Right lung (tissue), 2 donors: ENCODE measurements at regions not wholly inside any gene's neighbourhood (a gene's known extent, or its start where the extent isn't known, plus 50 kb on each side); places are given as distances from the start of the nearest gene placed in this dataset.
"Not testable (repeated sequence)": the region's sequence is repeated elsewhere in the genome, so short reads cannot be mapped to it uniquely, and the experiment has no call there.

Source experiments
- DNase-seq, 2 donors: peaks; one replicate each; pipeline ENCODE4 v3.0.0-alpha.2; 2013

DNA sequence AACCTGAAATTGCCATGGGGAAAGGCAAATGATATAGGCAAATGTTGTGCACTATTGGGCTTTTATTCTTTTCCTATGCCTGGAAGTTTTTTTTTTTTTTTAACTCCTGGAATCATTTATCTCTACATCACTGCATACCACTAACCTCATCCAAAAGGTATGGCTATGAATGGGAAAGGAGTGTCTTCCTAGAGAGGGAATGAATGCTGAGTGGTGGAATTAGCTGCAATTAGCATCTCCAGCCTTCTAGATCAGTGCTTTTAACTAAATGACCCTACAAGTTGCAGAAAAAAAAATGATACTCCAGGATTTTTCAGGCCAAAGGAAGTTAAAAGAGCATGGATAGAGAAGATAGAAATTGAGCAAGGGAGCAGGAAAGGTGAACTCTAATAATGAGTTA lies 429.8 kb upstream of the PDZRN3 start:
- no peak for DNase-seq

DNA sequence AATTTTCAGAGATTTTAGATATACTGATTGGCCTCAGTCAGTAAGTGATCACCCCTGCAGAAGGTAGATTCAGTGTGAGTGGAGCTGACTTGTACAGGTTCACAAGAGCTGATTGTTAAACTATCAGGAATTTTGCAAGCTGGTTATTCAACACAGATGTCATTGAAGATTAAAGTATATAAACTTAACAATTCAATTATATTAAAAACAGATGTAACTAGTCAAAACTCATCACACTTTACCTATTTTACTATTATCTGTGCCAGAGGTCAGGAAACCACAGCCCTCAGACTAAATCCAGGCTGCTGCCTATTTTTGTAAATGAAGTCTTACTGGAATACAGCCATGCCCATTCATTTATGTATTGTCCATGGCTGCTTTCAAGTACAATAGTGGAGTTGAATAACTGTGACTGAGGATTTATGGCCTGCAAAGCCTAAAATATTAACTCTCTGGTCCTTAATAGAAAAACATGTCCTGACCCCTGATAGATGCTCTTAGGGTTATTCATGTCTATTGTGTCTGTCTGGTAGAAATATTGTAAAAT lies 429.3 kb upstream of the PDZRN3 start:
- no peak for DNase-seq

DNA sequence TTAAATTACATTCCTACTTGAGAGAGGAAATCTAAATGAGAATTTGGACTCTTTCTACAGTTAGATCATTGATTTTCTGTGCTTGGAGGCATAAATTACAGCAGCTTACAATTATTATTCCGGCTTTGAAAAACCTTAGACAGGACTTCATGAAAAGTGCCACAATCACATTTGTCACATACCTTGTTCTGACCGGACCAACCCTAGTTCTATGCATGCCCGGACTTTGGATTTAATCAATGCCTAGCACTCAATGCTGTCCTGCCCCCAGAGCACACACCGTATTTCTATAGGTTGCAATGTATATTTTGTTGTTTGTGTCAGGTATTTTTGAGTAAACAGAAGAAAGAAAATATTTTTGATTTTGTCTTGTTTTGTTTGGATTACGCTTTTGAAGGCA lies 424.7 kb upstream of the PDZRN3 start:
- DNase-seq = no peak

DNA sequence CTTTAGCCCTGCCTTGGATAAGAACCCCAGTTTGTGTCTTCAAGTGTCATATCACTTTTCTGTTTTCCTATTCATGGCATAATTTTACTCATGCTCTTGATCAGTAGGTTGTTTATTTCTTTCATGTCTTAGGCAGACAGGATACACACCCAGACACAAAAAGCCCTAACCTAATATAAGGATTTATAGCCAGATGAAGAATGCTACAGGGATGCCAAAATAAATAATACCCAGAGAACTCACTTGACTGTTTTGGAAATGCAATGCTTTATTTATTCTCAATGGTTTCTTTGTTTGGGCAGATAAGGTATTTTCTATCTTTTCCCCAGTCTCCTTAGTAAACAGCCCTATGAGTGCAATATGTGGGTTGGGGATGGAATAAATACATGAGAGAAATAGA lies 424.0 kb upstream of the PDZRN3 start:
- DNase-seq = no peak

DNA sequence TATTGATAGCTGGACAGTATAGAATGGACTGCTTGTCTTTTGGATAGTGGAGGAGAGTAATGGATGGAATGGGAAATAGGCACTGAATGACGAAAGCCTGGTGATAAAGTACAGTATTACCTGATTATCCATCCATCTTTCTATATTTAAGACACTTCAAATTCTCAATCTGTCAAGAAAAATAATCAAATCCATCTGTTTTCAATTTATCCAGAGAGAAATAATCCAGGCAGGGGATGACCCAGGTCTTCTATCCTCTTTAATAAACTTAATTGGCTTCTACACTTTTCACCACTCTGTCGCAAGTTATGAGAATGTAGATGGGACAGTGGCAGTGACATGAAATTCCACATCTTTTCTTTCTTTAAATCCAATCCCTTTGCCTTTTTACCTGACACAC lies 420.3 kb upstream of the PDZRN3 start:
- DNase-seq = no peak

DNA sequence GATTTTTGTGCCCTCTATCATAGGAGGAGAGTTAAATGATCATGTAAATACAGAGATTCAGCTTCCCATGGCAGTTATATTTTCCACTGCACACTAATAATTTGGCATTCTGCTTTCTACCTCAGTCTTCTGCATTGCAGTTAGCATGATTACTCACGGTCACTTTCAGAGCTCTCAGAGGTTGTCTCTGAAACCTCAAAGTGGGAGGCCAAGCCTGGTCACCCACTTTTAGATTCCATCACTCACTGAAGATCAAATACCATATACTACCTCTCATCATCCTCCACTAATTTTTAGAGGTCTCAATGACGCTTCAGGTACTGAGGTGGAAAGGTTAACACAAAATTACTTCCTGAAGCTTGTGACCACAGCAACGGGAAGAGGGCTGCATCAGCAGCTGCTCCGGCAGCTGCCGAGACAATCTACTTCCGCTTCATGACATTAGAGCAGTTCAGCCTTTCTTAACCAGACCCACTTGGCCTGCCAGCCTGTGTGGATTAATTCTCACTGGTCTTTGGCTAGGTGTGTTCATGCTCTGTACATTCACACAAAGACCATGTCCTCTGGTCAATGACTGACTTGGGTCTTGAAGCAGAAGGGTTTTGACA lies 416.4 kb upstream of the PDZRN3 start:
- no peak for DNase-seq

DNA sequence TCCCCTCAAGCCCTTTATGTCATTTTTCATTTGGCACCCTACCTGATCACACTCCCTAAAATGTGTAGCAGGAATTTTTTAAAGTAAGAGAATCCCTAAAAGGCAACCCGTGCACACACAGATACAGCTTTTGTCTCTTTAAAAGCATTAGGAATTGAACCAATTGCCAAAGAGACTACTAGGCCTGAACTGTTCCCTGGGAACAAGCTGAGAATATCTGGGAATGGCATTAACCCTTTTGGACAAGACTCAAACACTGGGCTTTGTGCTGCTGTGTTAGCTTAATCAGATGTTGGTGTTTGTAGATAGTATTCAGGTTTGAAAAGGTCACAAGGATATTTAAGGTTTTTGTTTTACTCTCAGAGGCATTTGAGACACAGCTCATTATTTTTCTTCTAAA lies 414.4 kb upstream of the PDZRN3 start:
- DNase-seq = no peak

DNA sequence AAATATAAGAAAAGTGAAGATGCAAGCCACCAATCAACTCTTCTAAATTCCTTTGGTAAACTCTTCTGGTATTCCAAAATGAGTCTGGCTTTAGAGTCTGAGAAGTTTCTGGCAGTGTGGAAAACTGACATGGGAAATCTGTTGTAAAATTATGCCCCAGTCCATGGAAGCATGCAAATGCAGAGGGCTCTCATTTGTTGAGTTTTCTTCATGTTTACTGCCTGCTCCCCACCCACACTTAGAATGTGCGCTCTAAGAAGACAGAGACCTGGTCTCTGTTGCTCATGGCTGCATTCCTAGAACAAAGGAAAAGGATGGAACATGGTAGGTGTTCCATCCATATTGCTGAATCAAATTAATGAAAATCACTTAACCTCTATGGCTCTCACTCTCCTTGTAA lies 411.8 kb upstream of the PDZRN3 start:
- DNase-seq = no peak

DNA sequence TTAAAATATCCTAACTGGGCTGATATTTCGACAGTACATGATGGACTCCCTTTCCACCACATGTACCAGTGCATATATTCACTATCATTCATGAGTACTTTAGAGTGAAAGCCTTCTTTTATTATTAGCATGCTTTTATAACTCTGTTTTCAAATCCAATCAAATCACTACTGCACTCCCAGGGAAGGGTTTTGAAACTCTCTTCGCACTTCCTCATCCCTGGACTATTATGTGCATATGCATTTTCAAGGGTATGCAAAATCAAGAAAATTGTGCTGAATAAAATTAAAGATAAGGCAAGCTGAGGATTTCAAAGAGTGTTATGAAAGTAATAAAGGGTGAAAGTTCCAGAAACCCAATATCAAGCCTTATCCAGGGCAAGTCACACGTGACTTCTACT lies 411.4 kb upstream of the PDZRN3 start:
- no peak for DNase-seq

DNA sequence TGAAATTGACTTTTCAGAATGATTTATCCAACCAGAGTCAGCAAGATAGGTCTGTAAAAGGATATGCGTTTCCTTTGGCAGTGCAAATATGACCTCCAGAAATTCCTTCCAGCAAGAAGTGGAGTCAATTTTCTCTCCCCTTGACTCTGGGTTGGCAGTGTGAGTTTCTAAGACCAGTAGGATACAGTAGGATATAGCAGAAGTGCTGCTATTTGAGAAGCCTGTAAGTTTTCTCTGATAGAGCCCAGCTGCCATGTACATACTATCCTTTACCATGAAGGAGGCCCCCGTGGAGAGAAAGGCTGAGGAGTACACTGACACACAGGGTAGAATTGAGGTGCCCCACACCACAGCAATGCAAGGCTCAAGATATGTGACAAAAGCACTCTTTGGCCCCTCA lies 409.1 kb upstream of the PDZRN3 start:
- DNase-seq = no peak

DNA sequence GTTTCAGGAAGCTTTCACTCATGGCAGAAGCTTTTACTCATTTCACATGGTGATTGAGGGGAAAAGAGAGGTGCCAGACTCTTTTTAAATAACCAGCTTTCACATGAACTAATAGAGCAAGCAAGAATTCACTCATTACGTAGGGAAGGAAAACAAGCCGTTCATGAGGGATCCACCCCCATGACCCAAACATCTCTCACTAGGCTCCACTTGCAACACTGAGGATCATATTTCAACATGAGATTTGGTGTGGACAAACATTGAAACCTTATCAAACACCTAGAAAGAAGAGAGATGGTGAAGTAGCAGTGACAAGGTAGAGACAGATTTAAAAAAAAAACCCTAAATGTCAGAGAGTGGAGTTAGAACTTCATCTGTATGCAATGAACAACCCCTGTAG lies 408.6 kb upstream of the PDZRN3 start:
- DNase-seq = no peak

DNA sequence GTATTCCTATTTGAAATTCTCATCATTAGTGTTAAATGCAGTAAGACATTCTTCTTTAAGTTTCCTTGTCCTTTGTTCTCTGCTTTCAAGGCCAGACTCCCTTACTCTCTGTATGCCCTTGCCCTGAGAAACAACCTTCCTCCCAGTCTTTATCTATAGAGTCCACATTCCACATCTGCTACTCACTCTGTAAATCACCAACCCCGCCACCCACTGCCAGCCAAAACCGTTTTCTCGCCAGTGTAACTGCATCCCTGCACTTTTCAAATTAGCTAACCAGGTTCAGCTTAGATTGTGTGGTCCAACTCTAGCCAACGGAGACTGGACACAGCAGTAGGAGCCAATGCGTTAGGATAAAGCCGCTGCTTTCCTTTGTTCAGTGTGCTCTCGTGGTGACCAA lies 402.4 kb upstream of the PDZRN3 start:
- no peak for DNase-seq

DNA sequence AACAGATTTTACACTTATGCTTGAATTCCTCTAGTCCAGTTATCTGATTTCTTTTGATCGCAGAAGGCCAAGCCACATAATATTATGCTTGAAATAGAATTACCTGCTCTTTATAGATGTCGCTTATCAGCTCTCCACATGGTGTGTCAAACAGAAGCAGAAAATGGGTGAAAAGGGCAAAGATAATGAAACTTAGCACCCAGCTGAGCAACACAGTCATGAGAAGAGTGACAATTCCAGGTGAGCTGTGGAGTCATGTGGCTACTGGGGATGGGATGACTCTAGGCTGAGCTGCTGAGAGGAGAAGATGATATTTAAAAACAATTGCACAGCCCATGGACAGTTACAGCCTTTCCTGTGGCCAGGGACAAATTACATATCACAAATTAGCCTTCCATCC lies 398.7 kb upstream of the PDZRN3 start:
- DNase-seq = no peak

DNA sequence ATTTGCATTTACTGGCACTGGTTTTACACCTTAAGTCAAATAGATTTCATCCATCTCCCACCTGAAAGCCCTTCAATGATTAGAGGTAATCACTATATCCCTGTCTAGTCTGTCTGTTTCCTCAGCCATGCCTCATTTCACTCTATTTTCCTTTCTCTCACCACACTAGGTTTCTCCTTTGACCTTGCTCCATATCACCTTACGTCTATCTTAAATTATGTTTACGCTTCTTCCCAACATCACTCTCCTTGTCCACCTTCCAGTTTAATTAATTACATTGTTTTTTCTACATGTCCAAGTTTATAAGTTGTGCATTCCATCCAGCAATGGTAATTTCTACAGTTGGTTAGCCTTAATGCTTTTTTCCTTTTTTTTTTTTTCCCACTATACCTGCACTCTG lies 396.7 kb upstream of the PDZRN3 start:
- no peak for DNase-seq

DNA sequence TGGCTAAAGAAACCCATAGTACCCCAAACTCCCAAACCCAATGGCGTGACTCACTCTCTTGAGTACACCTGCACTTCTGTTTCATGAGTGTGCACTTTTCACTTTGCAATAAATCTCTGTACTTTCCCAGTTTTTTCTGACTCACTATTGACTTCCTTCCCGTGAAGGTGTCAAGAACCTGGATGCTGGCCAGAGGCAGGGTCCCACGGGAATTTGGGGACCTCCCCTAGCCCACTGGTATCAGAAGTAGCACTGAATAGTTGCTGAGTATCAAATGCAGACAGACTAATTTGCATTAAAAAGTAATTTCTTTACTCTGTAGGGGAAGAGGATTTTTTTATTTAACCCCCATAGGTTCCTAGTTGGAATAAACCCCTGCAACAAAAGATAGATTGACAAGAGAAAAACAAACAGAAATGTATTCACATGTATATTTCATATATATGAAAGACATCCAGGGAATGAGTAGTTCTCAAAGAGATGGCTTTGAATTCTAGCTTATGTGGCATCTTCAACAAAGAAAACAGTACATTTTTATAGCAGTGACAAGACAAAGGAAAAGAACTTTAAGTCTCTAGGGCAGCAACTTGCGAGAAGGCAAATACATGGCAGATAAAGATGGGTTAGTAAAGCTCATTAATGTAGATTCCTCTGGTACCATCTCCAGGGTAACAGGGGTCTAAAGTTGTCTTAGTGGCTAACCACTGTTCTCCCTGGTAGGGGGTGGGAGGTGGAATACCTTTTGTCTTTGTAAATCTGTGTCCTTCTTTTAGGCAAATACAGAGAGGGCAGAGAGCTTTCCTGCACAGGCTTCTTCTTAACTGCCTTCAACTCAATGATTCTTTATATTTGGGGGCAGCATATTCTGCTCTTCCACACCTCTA lies 385.5 kb upstream of the PDZRN3 start:
- no peak for DNase-seq

DNA sequence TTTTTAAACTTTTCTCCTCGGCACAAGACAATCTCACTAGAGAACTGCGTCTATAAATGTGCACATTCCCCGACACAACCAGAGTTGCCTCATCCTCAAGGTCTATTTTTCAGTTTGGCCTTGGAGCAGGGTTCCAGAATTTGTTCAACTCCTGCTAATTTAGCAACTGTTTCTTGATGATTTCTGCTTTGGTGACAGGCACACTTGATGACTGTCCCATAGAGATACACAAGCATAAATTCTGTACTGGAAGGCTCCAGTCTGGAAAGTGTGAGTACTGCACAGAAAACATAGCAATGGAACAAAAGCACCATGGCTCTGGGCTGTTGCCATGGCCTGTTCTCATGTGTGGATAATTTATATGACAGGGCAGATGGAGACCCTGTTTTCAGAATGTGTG lies 379.6 kb upstream of the PDZRN3 start:
- no peak for DNase-seq

DNA sequence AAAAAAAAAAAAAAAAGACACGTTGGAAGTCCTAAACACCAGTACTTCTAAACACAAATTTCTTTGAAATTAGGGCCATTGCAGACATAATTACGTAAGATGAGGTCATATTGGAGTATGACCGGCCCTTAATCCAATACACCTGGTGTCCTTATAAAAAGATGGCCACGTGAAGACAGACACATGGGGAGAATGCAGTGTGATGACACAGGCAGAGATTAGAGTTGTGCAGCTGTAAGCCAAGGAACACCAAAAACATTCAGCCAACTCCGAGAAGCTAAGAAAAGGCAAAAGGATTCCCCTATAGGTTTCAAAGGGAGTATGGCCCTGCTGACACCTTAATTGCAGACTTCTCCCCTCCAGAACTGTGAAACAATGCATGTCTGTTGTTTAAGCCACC lies 379.0 kb upstream of the PDZRN3 start:
- no peak for DNase-seq

DNA sequence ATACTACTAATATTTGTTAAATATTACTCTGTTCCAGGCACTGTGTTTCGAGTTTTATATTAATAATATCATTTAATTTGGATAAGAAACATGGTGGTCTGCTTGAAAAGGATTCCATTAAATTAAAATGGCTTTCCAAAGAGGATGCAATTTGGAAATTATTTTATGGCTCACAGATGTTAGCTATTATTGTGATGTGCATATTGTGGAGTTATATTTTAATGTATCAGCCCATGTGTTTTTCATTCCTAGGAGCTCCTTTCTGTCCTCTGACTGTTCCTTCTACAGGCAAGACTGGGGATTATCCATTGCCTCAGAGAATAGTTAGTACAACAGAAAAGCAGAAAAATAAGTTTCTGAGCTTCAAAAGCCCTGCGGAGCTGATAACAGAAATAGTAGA lies 376.7 kb upstream of the PDZRN3 start:
- DNase-seq = no peak

DNA sequence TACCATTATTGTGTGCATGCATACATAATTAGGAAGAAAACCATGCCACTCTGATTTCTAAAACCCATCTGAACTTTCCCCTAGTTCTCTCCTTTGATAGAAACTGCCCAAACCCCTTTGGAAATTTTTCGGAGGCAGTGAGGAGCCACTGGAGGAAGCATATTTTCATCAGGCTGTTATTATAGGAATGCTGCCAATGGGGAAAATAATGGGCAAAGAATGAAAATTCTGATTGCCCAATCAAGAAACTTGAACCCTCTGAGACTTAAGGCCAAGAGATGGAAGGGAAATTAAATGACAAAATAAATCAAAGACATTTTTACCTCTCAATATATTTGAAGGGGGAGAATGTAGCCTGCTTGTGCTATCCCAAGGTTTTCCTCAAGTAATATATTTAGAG lies 376.0 kb upstream of the PDZRN3 start:
- DNase-seq = no peak

DNA sequence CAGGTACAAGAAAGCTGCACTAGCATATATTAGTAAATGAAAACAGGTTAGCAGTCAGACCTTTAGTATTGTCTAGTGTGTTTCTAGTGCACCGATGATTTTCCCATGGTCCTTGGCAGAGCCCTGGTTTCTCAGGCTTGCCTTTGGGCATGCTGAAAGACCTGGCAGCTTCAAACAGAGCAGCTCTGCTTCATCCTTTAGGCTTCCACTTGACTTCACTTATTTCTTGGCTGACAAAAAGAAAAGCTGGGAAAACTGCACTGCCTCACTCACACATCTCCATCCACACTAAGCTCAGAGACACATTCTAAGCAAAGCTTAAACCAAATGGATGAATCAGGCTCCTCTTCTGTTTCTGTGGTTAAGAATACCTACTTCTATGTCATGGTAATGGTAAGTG lies 374.8 kb upstream of the PDZRN3 start:
- DNase-seq = no peak

DNA sequence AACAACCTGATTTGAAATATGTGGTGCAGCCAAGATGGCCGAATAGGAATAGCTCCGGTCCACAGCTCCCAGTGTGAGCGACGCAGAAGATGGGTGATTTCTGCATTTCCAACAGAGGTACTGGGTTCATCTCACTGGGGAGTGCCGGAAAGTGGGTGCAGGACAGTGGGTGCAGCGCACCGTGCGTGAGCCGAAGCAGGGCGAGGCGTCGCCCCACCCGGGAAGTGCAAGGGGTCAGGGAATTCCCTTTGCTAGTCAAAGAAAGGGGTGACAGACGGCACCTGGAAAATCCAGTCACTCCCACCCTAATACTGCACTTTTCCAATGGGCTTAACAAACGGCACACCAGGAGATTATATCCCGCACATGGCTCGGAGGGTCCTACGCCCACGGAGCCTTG lies 365.9 kb upstream of the PDZRN3 start:
- not testable (repeated sequence) for DNase-seq

DNA sequence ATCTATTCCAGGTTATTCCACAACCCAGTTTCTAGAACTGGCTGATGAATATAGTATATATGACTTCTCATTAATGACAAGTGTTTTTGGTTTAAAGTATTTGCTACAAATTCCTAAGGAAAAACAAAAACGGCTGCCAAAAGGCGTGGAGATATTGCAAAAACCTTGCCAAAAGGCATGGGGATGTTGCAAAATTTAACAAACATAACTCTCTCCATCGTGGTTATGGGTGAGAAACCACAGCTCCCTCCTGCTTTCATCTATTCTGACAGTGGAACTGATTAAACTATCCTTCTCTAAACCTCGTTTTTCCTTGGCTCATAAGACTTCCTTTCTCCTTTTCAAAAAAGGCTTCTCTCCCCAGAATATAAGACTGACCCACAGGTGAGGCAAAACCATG lies 342.0 kb upstream of the PDZRN3 start:
- no peak for DNase-seq

DNA sequence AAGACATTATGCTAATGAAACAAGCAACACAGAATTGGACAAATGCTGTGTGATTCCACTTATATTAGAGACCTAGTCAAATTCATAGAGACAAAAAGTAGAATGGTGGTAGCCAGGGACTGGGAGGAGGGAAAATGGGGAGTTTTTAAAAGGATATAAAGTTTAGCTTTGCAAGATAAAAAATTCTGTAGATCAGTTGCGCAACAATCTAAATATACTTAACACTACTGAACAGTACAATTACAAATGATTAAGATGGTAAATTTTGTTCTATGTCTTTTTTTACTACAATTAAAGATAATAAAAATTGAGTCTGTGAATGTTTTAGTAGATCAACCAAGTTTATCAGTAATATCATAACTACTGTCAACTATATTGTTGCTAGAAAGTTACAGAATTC lies 340.1 kb upstream of the PDZRN3 start:
- no peak for DNase-seq
